RWPE2 (cell line): ENCODE measurements at regions not wholly inside any gene's neighbourhood (a gene's known extent, or its start where the extent isn't known, plus 50 kb on each side); places are given as distances from the start of the nearest gene placed in this dataset.

Experiments used
- ATAC-seq: fragments of 200-7000 bp; cut with Tn5 transposase; 3 replicates; pipeline ENCODE4 v1.9.1; 2021; ENCODE audit warnings: low read depth
- DNase-seq: peaks from one replicate; pipeline ENCODE4 v3.0.0-alpha.2; 2020; ENCODE audit warnings: low spot score
- H3K27ac ChIP-seq: fragments of 450-650 bp; 2 replicates; pipeline ENCODE4 v1.5.1; 2017; ENCODE audit warnings: mild to moderate bottlenecking; ENCODE audit not compliant: poor library complexity, severe bottlenecking
- H3K27me3 ChIP-seq: fragments of 250-450 bp; sonication (Bioruptor Pico); 2 replicates; pipeline ENCODE4 v1.5.1; 2021; ENCODE audit warnings: mild to moderate bottlenecking, moderate library complexity; ENCODE audit not compliant: insufficient read depth, poor library complexity, severe bottlenecking
- H3K36me3 ChIP-seq: fragments of 250-450 bp; sonication (Bioruptor Pico); 2 replicates; pipeline ENCODE4 v1.5.1; 2020; ENCODE audit warnings: low read depth, mild to moderate bottlenecking, moderate library complexity
- H3K4me1 ChIP-seq: fragments of 250-450 bp; sonication (Bioruptor Pico); 2 replicates; pipeline ENCODE4 v1.5.1; 2021; ENCODE audit warnings: mild to moderate bottlenecking, moderate library complexity; ENCODE audit not compliant: insufficient read depth, poor library complexity, severe bottlenecking
- H3K4me3 ChIP-seq: fragments of 250-450 bp; sonication (Bioruptor Pico); 2 replicates; pipeline ENCODE4 v1.5.1; 2021; ENCODE audit warnings: mild to moderate bottlenecking, moderate library complexity; ENCODE audit not compliant: severe bottlenecking
- H3K9me3 ChIP-seq: fragments of 250-450 bp; sonication (Bioruptor Pico); 2 replicates; pipeline ENCODE4 v1.5.1; 2021; ENCODE audit warnings: mild to moderate bottlenecking, moderate library complexity; ENCODE audit not compliant: severe bottlenecking
- CTCF ChIP-seq: fragments of 450-650 bp; IDR thresholded peaks from one replicate; pipeline ENCODE4 v1.5.1; 2017; ENCODE audit warnings: mild to moderate bottlenecking, moderate library complexity; ENCODE audit not compliant: poor library complexity, severe bottlenecking

- Histone ChIP-seq H3K4me3 (no peak overlapping the region), H3K27ac (no peak overlapping the region), H3K36me3 (no peaks in the 10 kb centered on the region), H3K4me1 (peaks cover 11% of the 10 kb centered on the region), H3K9me3 (no peaks in the 10 kb centered on the region), H3K27me3 (no peaks in the 10 kb centered on the region)
- ATAC-seq (no peak), DNase-seq (no peak)
- TF ChIP-seq CTCF = no peak
These were observed 145.9 kb downstream of the CPEB2 start for GRCh38 chr4:15148199-15148598.

GRCh38 chr4:15148691-15149090 is 146.4 kb downstream of the CPEB2 start:
- no peaks in the 10 kb centered on the region for H3K36me3 ChIP-seq
- DNase-seq (no peak), ATAC-seq (no peak)
- H3K4me1 ChIP-seq = peaks cover 11% of the 10 kb centered on the region
- H3K9me3 ChIP-seq = no peaks in the 10 kb centered on the region
- H3K27me3 ChIP-seq = no peaks in the 10 kb centered on the region
- no peak overlapping the region for H3K4me3 ChIP-seq
- no peak for TF ChIP-seq CTCF
- H3K27ac ChIP-seq = no peak overlapping the region

GRCh38 chr4:15149234-15149838 is 147.1 kb downstream of the CPEB2 start:
- Histone ChIP-seq H3K36me3 (no peaks in the 10 kb centered on the region), H3K4me3 (no peak overlapping the region), H3K9me3 (no peaks in the 10 kb centered on the region), H3K27ac (no peak overlapping the region), H3K27me3 (no peaks in the 10 kb centered on the region), H3K4me1 (peaks cover 11% of the 10 kb centered on the region)
- TF ChIP-seq CTCF = no peak
- ATAC-seq (peak; percentile 27; the same call in 2 of the 3 replicates), DNase-seq (no peak)

GRCh38 chr4:15149839-15150592 is 147.7 kb downstream of the CPEB2 start:
- no peaks in the 10 kb centered on the region for H3K36me3 ChIP-seq
- DNase-seq (no peak), ATAC-seq (peak; percentile 84)
- no peaks in the 10 kb centered on the region for H3K9me3 ChIP-seq
- no peak overlapping the region for H3K27ac ChIP-seq
- H3K4me1 ChIP-seq = peaks cover 11% of the 10 kb centered on the region
- H3K4me3 ChIP-seq = no peak overlapping the region
- no peak for TF ChIP-seq CTCF
- H3K27me3 ChIP-seq = no peaks in the 10 kb centered on the region

GRCh38 chr4:15150631-15151030 is 148.3 kb downstream of the CPEB2 start:
- Histone ChIP-seq H3K4me1 (peaks cover 11% of the 10 kb centered on the region), H3K36me3 (no peaks in the 10 kb centered on the region), H3K27me3 (no peaks in the 10 kb centered on the region), H3K9me3 (no peaks in the 10 kb centered on the region), H3K27ac (no peak overlapping the region), H3K4me3 (no peak overlapping the region)
- DNase-seq (no peak), ATAC-seq (no peak)
- TF ChIP-seq CTCF = no peak
